H1 (cell line): ENCODE measurements at regions not wholly inside any gene's neighbourhood (a gene's known extent, or its start where the extent isn't known, plus 50 kb on each side); places are given as distances from the start of the nearest gene placed in this dataset.

Experiments
- CHD2 ChIP-seq: IDR thresholded peaks from 2 replicates; pipeline ENCODE4 v1.6.1; 2012; ENCODE audit warnings: low read length, improper control_type of control experiment
- FOSL1 ChIP-seq: IDR thresholded peaks from 2 replicates; pipeline ENCODE4 v1.6.1; 2011; ENCODE audit warnings: mild to moderate bottlenecking, low read depth, low read length, moderate library complexity; ENCODE audit not compliant: insufficient read depth
- RNF2 ChIP-seq: fragments of 200-900, 300-1000 bp; sonication (generic); IDR thresholded peaks from 2 replicates; pipeline ENCODE4 v1.7.1; 2016; ENCODE audit warnings: borderline replicate concordance, low read depth, mild to moderate bottlenecking, antibody characterized with exemption, low read length; ENCODE audit not compliant: poor library complexity, severe bottlenecking; ENCODE audit errors: missing control alignments
- SIN3A ChIP-seq, 2 experiments: IDR thresholded peaks in 1 of 2; conservative IDR thresholded peaks in 1 of 2; 2 replicates each; pipeline ENCODE4 v1.6.1; 2011 to 2012; ENCODE audit warnings: low read length in 2 of 2, improper control_type of control experiment in 1 of 2, low read depth in 1 of 2, mild to moderate bottlenecking in 1 of 2
- SP1 ChIP-seq: IDR thresholded peaks from 2 replicates; pipeline ENCODE4 v1.6.1; 2011; ENCODE audit warnings: low read depth, low read length
- SP4 ChIP-seq: IDR thresholded peaks from 2 replicates; pipeline ENCODE4 v1.6.1; 2012; ENCODE audit warnings: low read length, inconsistent platforms
- SUZ12 ChIP-seq: fragments of 200-600 bp; sonication (generic); IDR thresholded peaks from 2 replicates; pipeline ENCODE4 v1.6.1; 2012; ENCODE audit warnings: mild to moderate bottlenecking, inconsistent platforms, low read length, moderate library complexity, mixed read lengths
- ZNF274 ChIP-seq: IDR thresholded peaks from 2 replicates; pipeline ENCODE4 v1.7.0; 2012; ENCODE audit warnings: low read length, borderline replicate concordance; ENCODE audit errors: extremely low read depth

DNA sequence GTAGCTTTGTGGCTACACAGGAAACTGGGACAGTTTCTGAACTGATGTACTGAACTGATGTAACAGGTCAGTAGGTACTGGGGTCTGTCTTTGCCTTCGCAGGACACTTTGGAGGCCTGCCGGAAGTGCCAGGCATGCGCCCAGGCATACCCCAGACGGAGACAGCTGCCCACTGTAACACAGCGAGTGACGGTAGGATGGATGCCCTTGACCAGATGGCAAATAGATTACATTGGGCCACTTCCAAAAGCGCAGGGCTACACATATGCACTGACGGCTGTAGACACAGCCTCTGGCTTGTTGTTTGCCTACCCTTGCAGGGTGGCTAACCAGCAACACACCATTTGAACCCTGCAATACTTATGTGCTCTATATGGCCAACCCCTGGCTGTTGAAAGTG is 94.1 kb upstream of the TMPO start (continued):
- no peak for TF ChIP-seq SUZ12
- TF ChIP-seq FOSL1, result no peak
- no peak for TF ChIP-seq RNF2
- TF ChIP-seq CHD2, result no peak
- TF ChIP-seq SP1, result no peak
- no peak for TF ChIP-seq SP4
- TF ChIP-seq ZNF274, result no peak
- no peak for TF ChIP-seq SIN3A (conservative IDR thresholded peaks at IDR 0.05 in 1 of 2, IDR thresholded peaks at IDR 0.05 in 1 of 2; ENCODE audit: low read depth in 1 of 2, low read length in 2 of 2)
